ENCODE measurements at regions not wholly inside any gene's neighbourhood (a gene's known extent, or its start where the extent isn't known, plus 50 kb on each side); places are given as distances from the start of the nearest gene placed in this dataset.
A peak's percentile ranks its signal among the peaks of the same experiment; 100 is the strongest.

- no peak for DNase-seq (ENCODE audit: low read depth, low spot score)
- no peak for TF ChIP-seq CTCF (IDR thresholded peaks at IDR 0.05; ENCODE audit: low read depth, low read length)
- no peak overlapping the region for H3K4me3 ChIP-seq (ENCODE audit: low read depth, low read length)
- in situ Hi-C loops (cut with HindIII; ENCODE audit: low sequenced_read_pairs) = no loop called here
These were observed 149.5 kb upstream of the RUNX1 start for GRCh38 chr21:35198565-35198964.

GRCh38 chr21:35197992-35198431 is 148.9 kb upstream of the RUNX1 start:
- in situ Hi-C loops (cut with HindIII; ENCODE audit: low sequenced_read_pairs) = no loop called here
- no peak overlapping the region for H3K4me3 ChIP-seq (ENCODE audit: low read depth, low read length)
- TF ChIP-seq CTCF (IDR thresholded peaks at IDR 0.05; ENCODE audit: low read depth, low read length) = no peak
- DNase-seq (ENCODE audit: low read depth, low spot score) = peak; percentile 90

- no peak overlapping the region for H3K4me3 ChIP-seq (ENCODE audit: low read depth, low read length)
- in situ Hi-C loops (cut with HindIII; ENCODE audit: low sequenced_read_pairs) = no loop called here
- DNase-seq (ENCODE audit: low read depth, low spot score) = peak; percentile 42
- no peak for TF ChIP-seq CTCF (IDR thresholded peaks at IDR 0.05; ENCODE audit: low read depth, low read length)
These were observed 148.1 kb upstream of the RUNX1 start for GRCh38 chr21:35197191-35197590.

GRCh38 chr21:35196128-35196527 is 147.0 kb upstream of the RUNX1 start:
- no peak for DNase-seq (ENCODE audit: low read depth, low spot score)
- no peak overlapping the region for H3K4me3 ChIP-seq (ENCODE audit: low read depth, low read length)
- TF ChIP-seq CTCF (IDR thresholded peaks at IDR 0.05; ENCODE audit: low read depth, low read length) = no peak
- in situ Hi-C loops (cut with HindIII; ENCODE audit: low sequenced_read_pairs) = no loop called here

- TF ChIP-seq CTCF (IDR thresholded peaks at IDR 0.05; ENCODE audit: low read depth, low read length) = no peak
- in situ Hi-C loops (cut with HindIII; ENCODE audit: low sequenced_read_pairs) = no loop called here
- H3K4me3 ChIP-seq (ENCODE audit: low read depth, low read length) = no peak overlapping the region
- DNase-seq (ENCODE audit: low read depth, low spot score) = no peak
These were observed 146.1 kb upstream of the RUNX1 start for GRCh38 chr21:35195232-35195631.

GRCh38 chr21:35191754-35192153 is 142.7 kb upstream of the RUNX1 start:
- TF ChIP-seq CTCF (IDR thresholded peaks at IDR 0.05; ENCODE audit: low read depth, low read length) = no peak
- no peak for DNase-seq (ENCODE audit: low read depth, low spot score)
- in situ Hi-C loops (cut with HindIII; ENCODE audit: low sequenced_read_pairs) = no loop called here
- H3K4me3 ChIP-seq (ENCODE audit: low read depth, low read length) = no peak overlapping the region

GRCh38 chr21:35191128-35191527 is 142.0 kb upstream of the RUNX1 start:
- no peak for DNase-seq (ENCODE audit: low read depth, low spot score)
- in situ Hi-C loops (cut with HindIII; ENCODE audit: low sequenced_read_pairs) = no loop called here
- TF ChIP-seq CTCF (IDR thresholded peaks at IDR 0.05; ENCODE audit: low read depth, low read length) = no peak
- H3K4me3 ChIP-seq (ENCODE audit: low read depth, low read length) = no peak overlapping the region
